ENCODE measurements at regions not wholly inside any gene's neighbourhood (a gene's known extent, or its start where the extent isn't known, plus 50 kb on each side); places are given as distances from the start of the nearest gene placed in this dataset.

DNA sequence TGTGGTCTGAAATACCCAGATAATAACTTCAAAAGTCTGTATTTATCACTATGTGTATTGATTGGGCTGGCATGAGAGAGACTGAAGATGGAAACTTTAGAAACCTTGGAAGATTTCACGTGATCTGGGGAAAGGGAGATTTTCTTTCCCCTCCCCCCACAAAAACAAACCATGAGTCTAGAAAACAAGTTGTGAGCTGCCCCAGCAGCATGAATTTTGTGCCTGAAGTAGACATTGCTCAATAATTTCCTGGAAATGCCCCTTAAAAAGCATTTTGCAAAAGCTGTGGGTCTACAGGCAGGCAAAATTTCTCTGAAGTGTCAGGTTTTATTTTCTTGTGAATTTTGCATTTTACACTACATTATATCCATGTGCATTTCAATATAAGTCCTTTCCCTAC is 101.8 kb downstream of the ETAA1 start:
- intact Hi-C loops (cut with micrococcal nuclease) (no loop called here), dilution Hi-C loops (cut with MboI; ENCODE audit: extremely low pct_ligation_motif_present, low sequenced_read_pairs) (no loop called here)
- Histone ChIP-seq H3K27ac (ENCODE audit: insufficient read depth, low read depth, low read length) (no peak overlapping the region), H3K4me2 (ENCODE audit: insufficient read depth, low read length) (no peak overlapping the region), H3K9ac (replicated peaks; ENCODE audit: extremely low read depth, insufficient read depth, low read length) (no peak overlapping the region), H4K20me1 (replicated peaks; ENCODE audit: control insufficient read depth, extremely low read depth, insufficient read depth, low read length) (no peaks in the 10 kb centered on the region), H3K4me1 (ENCODE audit: control insufficient read depth, extremely low read depth, insufficient read depth, low read length) (peaks cover 18% of the 10 kb centered on the region), H3K27me3 (ENCODE audit: control insufficient read depth in 2 of 2, insufficient read depth in 2 of 2, low read length in 2 of 2) (no peaks in the 10 kb centered on the region), H3K4me3 (replicated peaks in 1 of 3; ENCODE audit: insufficient read depth in 1 of 3, low read depth in 1 of 3, low read length in 3 of 3) (no peak overlapping the region), H3K9me1 (replicated peaks; ENCODE audit: control insufficient read depth, extremely low read depth, insufficient read depth, low read length) (no peaks in the 10 kb centered on the region), H3K36me3 (ENCODE audit: control insufficient read depth in 2 of 2, extremely low read depth in 1 of 2, insufficient read depth in 2 of 2, low read length in 2 of 2) (no peaks in the 10 kb centered on the region), H3K9me3 (replicated peaks; ENCODE audit: control insufficient read depth, insufficient read depth, low read length) (no peaks in the 10 kb centered on the region), H3K79me2 (ENCODE audit: control insufficient read depth, insufficient read depth, low read length) (no peaks in the 10 kb centered on the region), H2AFZ (ENCODE audit: low read depth, low read length) (no peak overlapping the region)
- ChIA-PET POLR2A (no interaction called here), CTCF (no interaction called here)
- TF ChIP-seq CTCF (IDR thresholded peaks at IDR 0.05; ENCODE audit: extremely low read depth in 1 of 2, insufficient read depth in 1 of 2, low read depth in 1 of 2, low read length in 2 of 2), result no peak
- TF ChIP-seq GATA2 (IDR thresholded peaks at IDR 0.05; ENCODE audit: insufficient read depth, insufficient read length, low read depth, low read length), result no peak
- TF ChIP-seq, protein P1, sequence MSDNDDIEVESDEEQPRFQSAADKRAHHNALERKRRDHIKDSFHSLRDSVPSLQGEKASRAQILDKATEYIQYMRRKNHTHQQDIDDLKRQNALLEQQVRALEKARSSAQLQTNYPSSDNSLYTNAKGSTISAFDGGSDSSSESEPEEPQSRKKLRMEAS (IDR thresholded peaks at IDR 0.05; ENCODE audit: insufficient read depth, insufficient read length), result no peak
- TF ChIP-seq JUN (IDR thresholded peaks at IDR 0.05; ENCODE audit: borderline replicate concordance, insufficient read depth, insufficient read length, low read depth), result no peak
- TF ChIP-seq POLR2AphosphoS5 (IDR thresholded peaks at IDR 0.05; ENCODE audit: insufficient read depth, low read depth, low read length), result no peak
- TF ChIP-seq FOS (IDR thresholded peaks at IDR 0.05; ENCODE audit: borderline replicate concordance, insufficient read depth, low read length), result no peak
- no peak for TF ChIP-seq MYC (IDR thresholded peaks at IDR 0.05; ENCODE audit: low read depth, low read length)
- FAIRE-seq (no peak), DNase-seq (ENCODE audit: low read depth, low spot score) (no peak)
- no TSS peak for BruUV-seq (replicated peaks)
